GM18499 (cell line): ENCODE measurements at regions not wholly inside any gene's neighbourhood (a gene's known extent, or its start where the extent isn't known, plus 50 kb on each side); places are given as distances from the start of the nearest gene placed in this dataset.
"Not testable (repeated sequence)": the region's sequence is repeated elsewhere in the genome, so short reads cannot be mapped to it uniquely, and the experiment has no call there.

Source experiments
- ATAC-seq: cut with Tn5 transposase; IDR thresholded peaks from one replicate; pipeline ENCODE4 v1.9.1; 2021; ENCODE audit warnings: moderate number of reproducible peaks; ENCODE audit not compliant: insufficient read depth, unreplicated experiment

DNA sequence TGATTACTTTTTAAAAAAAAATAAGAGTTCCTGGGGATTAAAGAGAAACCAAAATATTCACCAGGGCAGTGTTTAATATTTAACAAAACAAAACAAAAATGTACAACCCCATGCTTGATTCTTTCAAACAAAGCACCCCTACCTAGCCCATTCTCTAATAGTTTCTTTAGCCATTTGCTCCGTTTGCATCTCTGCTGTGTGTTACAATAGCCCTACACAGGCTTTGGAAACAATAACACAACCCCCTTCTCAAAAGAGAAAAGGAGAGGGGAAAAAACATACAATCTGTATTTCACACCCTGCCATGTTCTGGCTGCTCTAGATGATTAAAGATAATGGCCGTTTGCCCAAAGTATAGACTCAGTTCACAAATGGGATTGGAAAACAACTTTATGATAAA is 302.9 kb downstream of the CPS1 start:
- no peak for ATAC-seq

GRCh38 chr2:210860276-210860675 is 303.9 kb downstream of the CPS1 start:
- no peak for ATAC-seq

DNA sequence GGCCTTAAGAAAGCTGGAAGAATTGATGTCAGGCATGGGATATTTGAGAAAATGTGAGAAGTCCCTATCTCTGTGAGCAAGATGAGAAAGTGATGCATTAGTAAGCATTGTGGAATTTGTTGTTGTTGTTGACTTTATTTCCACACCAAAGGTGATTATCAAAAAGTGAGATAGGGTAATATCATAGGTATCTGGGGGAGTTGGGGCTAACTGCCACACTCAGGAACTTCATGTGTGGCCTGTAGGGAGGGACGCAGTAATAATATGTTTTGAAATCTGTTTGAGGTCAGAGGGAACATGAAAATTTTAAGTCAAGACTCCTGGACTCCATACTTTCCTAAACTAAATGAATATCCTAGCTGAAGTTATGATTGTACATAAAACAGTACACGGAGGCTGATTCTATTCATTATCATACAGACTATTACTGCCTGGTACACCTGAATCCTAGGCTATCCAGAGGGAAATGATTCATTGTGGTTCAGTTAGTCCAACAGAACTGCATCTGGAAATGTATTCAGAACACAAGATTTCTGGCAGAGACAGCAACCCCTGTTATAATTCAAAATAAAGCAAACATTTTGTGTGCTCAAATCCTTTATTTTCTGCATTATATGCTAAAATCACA is 304.8 kb downstream of the CPS1 start:
- no peak for ATAC-seq

DNA sequence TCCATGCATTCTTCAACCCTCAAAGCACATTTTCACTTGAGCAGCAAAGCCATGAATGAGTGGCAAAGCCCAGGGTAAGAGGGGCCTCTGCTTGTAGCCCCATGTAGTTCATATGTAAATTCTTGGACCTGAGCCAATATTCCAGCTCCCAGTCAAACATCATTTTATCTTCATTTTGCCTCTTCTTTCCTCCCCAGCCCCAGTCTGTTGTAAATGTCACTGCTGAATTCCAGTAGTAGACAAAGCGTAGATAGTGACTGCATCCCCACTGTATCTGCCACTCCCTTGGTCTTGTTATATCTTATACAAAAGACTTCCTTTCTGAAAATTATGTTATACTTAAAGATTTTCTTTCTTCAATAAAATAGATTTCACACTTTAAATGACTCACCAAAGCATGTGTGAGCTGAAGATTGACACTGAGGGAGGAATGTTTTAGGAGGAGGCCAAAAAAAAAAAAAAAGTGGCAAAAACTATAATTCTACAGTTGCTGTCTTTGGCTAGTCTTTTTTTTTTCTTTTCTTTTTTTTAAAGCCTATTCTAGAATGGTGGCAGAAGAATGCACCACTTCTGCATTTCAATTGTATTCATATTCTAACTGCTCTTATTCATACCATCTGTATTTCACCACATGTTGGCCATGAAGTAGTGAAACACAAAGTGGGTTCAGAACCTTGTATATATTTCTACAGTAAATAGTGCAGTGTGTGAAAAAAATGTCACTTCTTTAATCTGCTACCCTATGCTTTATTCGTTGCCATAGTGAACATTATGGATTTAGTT is 306.1 kb downstream of the CPS1 start:
- no peak for ATAC-seq

- ATAC-seq = no peak
These were observed 306.9 kb downstream of the CPS1 start for GRCh38 chr2:210863283-210863682.

GRCh38 chr2:210871566-210871965 is 315.2 kb downstream of the CPS1 start:
- not testable (repeated sequence) for ATAC-seq

GRCh38 chr2:210873631-210874030 is 317.2 kb downstream of the CPS1 start:
- no peak for ATAC-seq

DNA sequence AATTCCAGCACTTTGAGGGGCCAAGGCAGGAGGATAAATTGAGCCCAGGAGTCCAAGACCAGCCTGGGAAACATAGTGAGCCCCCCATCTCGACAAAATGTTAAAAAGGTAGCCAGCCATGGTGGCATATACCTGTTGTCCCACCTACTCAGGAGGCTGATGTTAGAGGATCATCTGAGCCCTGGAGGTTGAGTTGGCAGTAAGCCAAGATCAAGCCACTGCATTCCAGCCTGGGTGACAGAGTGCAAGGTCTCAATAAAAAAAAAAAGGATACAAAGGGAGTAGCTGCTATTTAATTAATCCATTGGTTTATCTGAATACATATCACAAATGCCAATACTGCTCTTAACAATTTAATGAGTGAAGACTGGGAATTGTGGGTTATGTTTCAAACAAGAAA is 327.8 kb downstream of the CPS1 start:
- ATAC-seq = no peak

- ATAC-seq = no peak
These were observed 331.6 kb downstream of the CPS1 start for GRCh38 chr2:210888035-210888434.

DNA sequence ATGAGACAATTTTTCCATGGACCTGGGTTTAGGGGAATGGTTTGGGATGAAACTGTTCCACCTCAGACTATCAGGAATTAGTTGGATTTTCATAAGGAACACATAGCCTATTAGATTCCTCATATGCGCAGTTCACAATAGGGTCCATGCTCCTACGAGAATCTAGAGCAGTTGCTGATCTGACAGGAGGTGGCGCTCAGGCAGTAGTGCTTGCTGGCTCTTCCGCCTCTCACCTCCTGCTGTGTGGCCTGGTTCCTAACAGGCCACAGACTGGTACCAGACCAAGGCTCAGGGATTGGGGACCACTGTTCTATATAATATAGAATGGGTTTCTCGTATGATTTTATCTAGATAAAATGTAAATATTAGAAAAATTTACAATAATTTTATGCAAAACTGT is 338.7 kb downstream of the CPS1 start:
- ATAC-seq = no peak

DNA sequence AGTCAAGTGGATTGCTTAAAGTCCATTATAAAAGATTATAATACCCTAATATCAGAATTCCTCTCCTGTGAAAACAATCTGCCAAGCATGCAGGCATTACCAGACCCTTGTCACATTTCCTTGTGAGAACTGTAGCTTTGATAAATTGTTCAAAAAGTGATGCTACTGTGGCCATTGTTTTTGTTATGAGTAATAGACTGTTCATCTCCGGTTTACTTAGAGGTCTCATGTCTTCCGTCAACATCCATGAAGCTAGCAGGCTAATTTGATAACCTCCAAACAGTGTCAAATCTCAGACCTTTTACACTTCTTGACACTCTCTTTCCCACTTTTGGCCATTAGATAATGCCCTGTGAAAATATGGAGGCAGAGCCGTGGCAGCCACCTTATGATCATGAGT is 342.7 kb downstream of the CPS1 start:
- ATAC-seq = no peak

GRCh38 chr2:210901326-210901725 is 344.9 kb downstream of the CPS1 start:
- no peak for ATAC-seq

- no peak for ATAC-seq
These were observed 356.4 kb downstream of the CPS1 start for GRCh38 chr2:210912779-210913178.

- no peak for ATAC-seq
These were observed 357.1 kb downstream of the CPS1 start for GRCh38 chr2:210913461-210913860.

GRCh38 chr2:210915912-210916311 is 359.5 kb downstream of the CPS1 start:
- ATAC-seq = no peak

DNA sequence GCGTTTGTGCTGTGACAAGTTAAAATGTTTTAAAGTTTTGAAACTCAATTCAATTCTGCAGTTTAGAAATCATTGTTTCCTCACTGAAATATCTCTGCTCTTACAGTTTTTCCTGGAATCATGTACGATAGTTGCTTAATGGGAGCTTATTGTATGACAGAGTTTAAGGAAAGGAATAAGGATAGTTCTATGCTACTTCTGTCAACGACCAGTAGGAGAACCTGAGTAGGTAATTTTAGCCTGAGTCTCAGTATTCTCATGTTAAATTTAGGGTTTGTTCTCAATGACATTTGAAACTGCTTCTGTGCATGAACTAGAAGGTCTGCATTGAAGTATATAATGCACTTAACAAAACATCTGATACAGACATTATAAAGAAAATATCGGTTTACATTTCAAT is 361.1 kb downstream of the CPS1 start:
- ATAC-seq = no peak

- ATAC-seq = no peak
These were observed 362.7 kb downstream of the CPS1 start for GRCh38 chr2:210919128-210919527.

- ATAC-seq = no peak
These were observed 366.0 kb downstream of the CPS1 start for GRCh38 chr2:210922419-210922818.

GRCh38 chr2:210928714-210929113 is 372.3 kb downstream of the CPS1 start:
- ATAC-seq = no peak

GRCh38 chr2:210938228-210938627 is 381.8 kb downstream of the CPS1 start:
- no peak for ATAC-seq

DNA sequence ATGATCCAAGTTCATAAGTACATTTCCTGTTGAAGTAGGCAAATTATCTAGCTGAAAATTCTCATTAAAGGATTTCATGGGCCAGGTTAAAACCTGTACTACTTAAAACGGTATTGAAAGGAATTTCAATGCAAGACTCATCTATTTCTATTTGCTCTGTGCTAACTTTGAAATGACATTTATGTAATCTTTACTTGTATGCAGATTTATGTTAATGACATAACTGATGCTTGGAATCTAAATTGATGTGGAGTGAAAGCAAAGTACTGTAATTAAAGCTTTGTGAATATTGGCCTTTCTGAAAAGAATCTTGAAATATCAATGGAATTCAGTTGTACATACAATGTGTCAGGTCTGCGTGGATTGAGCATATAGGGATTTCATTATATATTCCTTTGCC is 390.0 kb downstream of the CPS1 start:
- no peak for ATAC-seq

DNA sequence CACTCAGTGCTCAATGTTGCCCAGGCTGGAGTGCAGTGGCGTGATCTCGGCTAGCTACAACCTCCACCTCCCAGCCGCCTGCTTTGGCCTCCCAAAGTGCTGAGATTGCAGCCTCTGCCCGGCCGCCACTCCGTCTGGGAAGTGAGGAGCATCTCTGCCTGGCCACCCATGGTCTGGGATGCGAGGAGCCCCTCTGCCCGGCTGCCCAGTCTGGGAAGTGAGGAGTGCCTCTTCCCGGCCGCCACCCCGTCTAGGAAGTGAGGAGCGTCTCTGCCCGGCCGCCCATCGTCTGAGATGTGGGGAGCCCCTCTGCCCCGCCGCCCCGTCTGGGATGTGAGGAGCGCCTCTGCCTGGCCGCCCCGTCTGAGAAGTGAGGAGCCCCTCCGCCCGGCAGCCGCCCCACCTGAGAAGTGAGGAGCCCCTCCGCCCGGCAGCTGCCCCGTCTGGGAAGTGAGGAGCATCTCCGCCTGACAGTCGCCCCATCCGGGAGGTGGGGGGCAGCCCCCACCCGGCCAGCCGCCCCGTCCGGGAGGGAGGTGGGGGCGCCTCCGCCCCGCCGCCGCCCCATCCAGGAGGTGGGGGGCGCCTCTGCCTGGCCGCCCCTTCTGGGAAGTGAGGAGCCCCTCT is 394.1 kb downstream of the CPS1 start:
- ATAC-seq = not testable (repeated sequence)
